ENCODE measurements at regions not wholly inside any gene's neighbourhood (a gene's known extent, or its start where the extent isn't known, plus 50 kb on each side); places are given as distances from the start of the nearest gene placed in this dataset.
"Not testable (repeated sequence)": the region's sequence is repeated elsewhere in the genome, so short reads cannot be mapped to it uniquely, and the experiment has no call there.

DNA sequence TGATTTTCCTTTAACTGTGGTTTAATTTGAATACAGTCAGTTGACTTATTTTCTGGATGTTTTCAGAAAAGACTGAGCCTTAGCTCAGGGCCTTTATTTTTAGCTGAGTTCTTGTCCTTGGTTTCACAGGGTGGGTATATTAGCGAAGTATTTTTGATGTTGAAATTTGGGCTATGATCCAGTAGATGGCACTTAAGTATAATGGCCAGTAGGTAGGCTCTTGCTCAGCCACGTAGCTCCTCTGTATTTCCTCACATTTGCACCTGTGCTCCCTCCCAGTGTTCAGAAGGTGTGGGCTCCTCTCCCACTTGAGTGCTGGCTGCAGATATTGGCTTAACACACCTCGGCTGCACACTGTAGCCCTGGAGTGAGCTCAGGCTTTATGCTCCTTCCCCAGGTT lies 549.9 kb upstream of the AMOT start:
- H3K4me1 ChIP-seq: no peaks in the 10 kb centered on the region
- TF ChIP-seq POLR2A (IDR thresholded peaks at IDR 0.05): no peak
- TF ChIP-seq, protein P1, sequence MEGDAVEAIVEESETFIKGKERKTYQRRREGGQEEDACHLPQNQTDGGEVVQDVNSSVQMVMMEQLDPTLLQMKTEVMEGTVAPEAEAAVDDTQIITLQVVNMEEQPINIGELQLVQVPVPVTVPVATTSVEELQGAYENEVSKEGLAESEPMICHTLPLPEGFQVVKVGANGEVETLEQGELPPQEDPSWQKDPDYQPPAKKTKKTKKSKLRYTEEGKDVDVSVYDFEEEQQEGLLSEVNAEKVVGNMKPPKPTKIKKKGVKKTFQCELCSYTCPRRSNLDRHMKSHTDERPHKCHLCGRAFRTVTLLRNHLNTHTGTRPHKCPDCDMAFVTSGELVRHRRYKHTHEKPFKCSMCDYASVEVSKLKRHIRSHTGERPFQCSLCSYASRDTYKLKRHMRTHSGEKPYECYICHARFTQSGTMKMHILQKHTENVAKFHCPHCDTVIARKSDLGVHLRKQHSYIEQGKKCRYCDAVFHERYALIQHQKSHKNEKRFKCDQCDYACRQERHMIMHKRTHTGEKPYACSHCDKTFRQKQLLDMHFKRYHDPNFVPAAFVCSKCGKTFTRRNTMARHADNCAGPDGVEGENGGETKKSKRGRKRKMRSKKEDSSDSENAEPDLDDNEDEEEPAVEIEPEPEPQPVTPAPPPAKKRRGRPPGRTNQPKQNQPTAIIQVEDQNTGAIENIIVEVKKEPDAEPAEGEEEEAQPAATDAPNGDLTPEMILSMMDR (IDR thresholded peaks at IDR 0.05): no peak

DNA sequence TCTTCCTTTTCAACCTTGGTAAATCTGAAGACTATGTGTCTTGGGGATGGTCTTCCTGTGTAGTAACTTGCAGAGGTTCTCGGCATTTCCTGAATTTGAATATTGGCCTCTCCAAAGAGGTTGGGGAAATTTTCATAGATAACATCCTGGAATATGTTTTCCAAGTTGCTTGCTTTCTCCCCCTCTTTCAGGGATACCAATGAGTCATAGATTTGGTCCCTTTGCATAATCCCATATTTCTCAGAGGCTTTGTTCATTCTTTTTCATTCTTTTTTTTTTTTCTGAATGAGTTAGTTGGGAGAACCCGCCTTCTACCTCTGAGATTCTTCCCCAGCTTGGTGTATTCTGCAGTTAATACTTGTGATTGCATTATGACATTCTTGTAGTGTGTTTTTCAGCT lies 549.2 kb upstream of the AMOT start:
- no peaks in the 10 kb centered on the region for H3K9me3 ChIP-seq
- TF ChIP-seq POLR2A (IDR thresholded peaks at IDR 0.05): no peak
- TF ChIP-seq, protein P1 (IDR thresholded peaks at IDR 0.05): no peak

More for the DNA sequence above, 549.9 kb upstream of the AMOT start:
- no peaks in the 10 kb centered on the region for H3K27me3 ChIP-seq
- DNase-seq: no peak
- H3K36me3 ChIP-seq: no peaks in the 10 kb centered on the region
- no peak overlapping the region for H3K27ac ChIP-seq
- H3K9me3 ChIP-seq: no peaks in the 10 kb centered on the region
- no peak overlapping the region for H3K4me3 ChIP-seq

DNA sequence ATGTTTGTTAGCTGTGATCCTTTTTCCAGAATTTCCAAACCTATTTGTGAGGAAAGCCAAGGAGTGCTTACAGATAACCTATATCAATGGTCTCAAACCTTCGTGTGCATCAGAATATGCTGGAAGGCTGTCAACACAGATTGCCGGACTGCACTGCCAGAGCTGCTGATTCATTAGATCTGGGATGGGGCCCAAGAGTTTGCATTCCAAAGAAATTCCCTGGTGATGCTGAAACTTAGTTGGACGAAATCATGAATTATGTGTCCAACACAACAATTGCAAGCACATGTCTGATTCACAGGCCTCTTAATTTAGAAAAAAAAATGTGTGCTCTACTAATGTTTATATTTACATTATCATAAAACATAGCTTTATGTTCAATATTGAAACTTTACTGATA lies 544.0 kb upstream of the AMOT start:
- Histone ChIP-seq H3K9me3 (no peaks in the 10 kb centered on the region), H3K27me3 (no peaks in the 10 kb centered on the region), H3K4me3 (no peak overlapping the region), H3K36me3 (no peaks in the 10 kb centered on the region), H3K4me1 (no peaks in the 10 kb centered on the region), H3K27ac (no peak overlapping the region)
- no peak for TF ChIP-seq POLR2A (IDR thresholded peaks at IDR 0.05)
- TF ChIP-seq, protein P1 (IDR thresholded peaks at IDR 0.05): no peak
- no peak for DNase-seq

More for the DNA sequence above, 549.2 kb upstream of the AMOT start:
- H3K4me3 ChIP-seq: no peak overlapping the region
- H3K27me3 ChIP-seq: no peaks in the 10 kb centered on the region
- H3K36me3 ChIP-seq: no peaks in the 10 kb centered on the region
- DNase-seq: no peak
- no peaks in the 10 kb centered on the region for H3K4me1 ChIP-seq
- no peak overlapping the region for H3K27ac ChIP-seq

DNA sequence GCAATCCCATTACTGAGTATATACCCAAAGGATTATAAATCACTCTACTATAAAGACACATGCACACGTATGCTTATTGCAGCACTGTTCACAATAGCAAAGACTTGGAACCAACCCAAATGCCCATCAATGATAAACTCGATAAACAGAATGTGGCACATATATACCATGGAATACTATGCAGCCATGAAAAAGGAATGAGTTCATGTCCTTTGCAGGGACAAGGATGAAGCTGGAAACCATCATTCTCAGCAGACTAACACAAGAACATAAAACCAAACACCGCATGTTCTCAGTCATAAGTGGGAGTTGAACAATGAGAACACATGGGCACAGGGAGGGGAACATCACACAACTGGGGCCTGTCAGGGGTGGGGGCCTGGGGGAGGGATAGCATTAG lies 532.8 kb upstream of the AMOT start:
- H3K4me1 ChIP-seq, H3K4me3 ChIP-seq, H3K9me3 ChIP-seq, DNase-seq, H3K27me3 ChIP-seq, H3K36me3 ChIP-seq, H3K27ac ChIP-seq: not testable (repeated sequence)

DNA sequence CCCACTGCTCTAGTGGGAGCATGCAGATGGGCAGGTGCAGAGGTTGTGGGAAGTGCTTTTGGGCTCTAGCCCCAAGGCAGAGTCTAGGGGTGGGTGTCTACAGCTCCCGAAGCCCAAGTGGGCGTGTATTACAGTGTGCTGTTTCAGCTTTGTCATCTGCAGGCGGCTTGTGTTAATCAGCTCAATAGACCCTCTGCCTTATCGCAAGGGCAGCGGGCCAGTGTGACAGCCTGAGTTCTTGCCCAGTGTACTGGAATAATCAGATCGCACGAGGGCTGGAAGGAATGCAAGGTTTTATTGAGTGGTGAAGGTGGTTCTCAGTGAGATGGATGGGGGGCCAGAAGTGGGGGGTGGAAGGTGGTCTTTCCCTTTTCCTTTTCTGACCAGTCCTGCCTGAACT lies 529.4 kb upstream of the AMOT start:
- DNase-seq: no peak
- H3K4me1 ChIP-seq: no peaks in the 10 kb centered on the region
- no peak overlapping the region for H3K27ac ChIP-seq
- H3K4me3 ChIP-seq: no peak overlapping the region
- no peaks in the 10 kb centered on the region for H3K9me3 ChIP-seq
- H3K27me3 ChIP-seq: no peaks in the 10 kb centered on the region
- no peaks in the 10 kb centered on the region for H3K36me3 ChIP-seq
- TF ChIP-seq POLR2A (IDR thresholded peaks at IDR 0.05): no peak
- TF ChIP-seq, protein P1 (IDR thresholded peaks at IDR 0.05): no peak

DNA sequence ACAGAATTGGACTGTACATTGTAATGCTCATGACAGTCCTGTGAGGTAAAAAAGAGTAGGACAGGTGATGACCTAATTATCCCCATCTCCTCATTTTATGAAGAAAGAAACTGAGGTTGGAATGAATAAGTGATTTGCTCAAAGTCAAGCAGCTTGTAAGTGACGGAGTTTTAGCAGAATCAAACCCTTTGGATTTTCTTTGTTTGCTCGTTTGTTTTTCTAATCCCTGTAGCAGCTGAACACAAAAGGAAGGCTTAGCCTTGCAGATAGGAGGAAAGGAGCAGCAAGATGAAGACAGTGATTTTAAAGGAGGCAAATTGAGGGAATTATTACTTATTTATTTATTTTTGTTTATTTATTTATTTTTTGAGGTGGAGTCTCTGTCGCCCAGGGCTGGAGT lies 528.4 kb upstream of the AMOT start:
- H3K4me3 ChIP-seq: no peak overlapping the region
- no peaks in the 10 kb centered on the region for H3K36me3 ChIP-seq
- no peak for DNase-seq
- H3K27me3 ChIP-seq: no peaks in the 10 kb centered on the region
- TF ChIP-seq POLR2A (IDR thresholded peaks at IDR 0.05): no peak
- TF ChIP-seq, protein P1 (IDR thresholded peaks at IDR 0.05): no peak
- H3K4me1 ChIP-seq: no peaks in the 10 kb centered on the region
- H3K9me3 ChIP-seq: no peaks in the 10 kb centered on the region
- H3K27ac ChIP-seq: no peak overlapping the region
